HCT116 (cell line): ENCODE measurements at regions not wholly inside any gene's neighbourhood (a gene's known extent, or its start where the extent isn't known, plus 50 kb on each side); places are given as distances from the start of the nearest gene placed in this dataset.

Experiments
- ATAC-seq: fragments of 200-7000 bp; cut with Tn5 transposase; 2 replicates; pipeline ENCODE4 v1.9.1; 2020; ENCODE audit warnings: mild to moderate bottlenecking, moderate library complexity
- BruUV-seq: library from RNA; stranded (reverse); fragments of 400-500 nt; replicated peaks from 2 replicates; lab custom pipeline; 2021; lab: Mats Ljungman, UMichigan
- CTCF ChIA-PET: fragments of 300-600 bp; sonication (Branson Sonifier 250); formaldehyde crosslinking; loops from one replicate; lab custom pipeline; 2021; ENCODE audit warnings: antibody characterized with exemption; lab: Charles Lee
- POLR2A ChIA-PET: fragments of 300-600, 350-600 bp; sonication (Branson Sonifier 250); formaldehyde crosslinking; loops from one replicate; lab custom pipeline; 2021; ENCODE audit warnings: antibody characterized with exemption; lab: Charles Lee
- RAD21 ChIA-PET, 2 experiments: fragments of 300-600 bp; sonication (Branson Sonifier 250); formaldehyde crosslinking; loops; one replicate each; lab custom pipeline; 2023; ENCODE audit warnings: low total read pairs in 2 of 2; ENCODE audit not compliant: uncharacterized antibody in 2 of 2, unreplicated experiment in 2 of 2, low non-redundant PET in 1 of 2; lab: Charles Lee
- DNase-seq: peaks from one replicate; pipeline ENCODE4 v3.0.0-alpha.2; 2010; ENCODE audit warnings: low read depth, low spot score
- H2AFZ ChIP-seq: fragments of 200-600 bp; shearing (Covaris generic), sonication (generic); 2 replicates; pipeline ENCODE4 v1.6.1; 2017; ENCODE audit warnings: low read depth, mixed run types, mixed read lengths, antibody characterized with exemption, low read length; ENCODE audit not compliant: poor library complexity, severe bottlenecking
- H3K27ac ChIP-seq: 2 replicates; pipeline ENCODE4 v1.5.1; 2012; ENCODE audit warnings: low read depth, low read length
- H3K27me3 ChIP-seq: fragments of 200-600 bp; sonication (generic); 2 replicates; pipeline ENCODE4 v1.6.1; 2016; ENCODE audit warnings: mixed run types, low read length, mixed read lengths; ENCODE audit not compliant: insufficient read depth
- H3K36me3 ChIP-seq, 2 experiments: fragments of 200-500 bp in 1 of 2; fragments of 200-600 bp in 1 of 2; sonication (Bioruptor generic) in 1 of 2; sonication (generic) in 1 of 2; 2 replicates each; pipeline versions ENCODE4 v1.5.1 to v1.6.1; 2014 to 2016; ENCODE audit warnings: low read length in 2 of 2, inconsistent platforms in 1 of 2, mixed read lengths in 1 of 2, mixed run types in 1 of 2; ENCODE audit not compliant: insufficient read depth in 2 of 2, control insufficient read depth in 1 of 2
- H3K4me1 ChIP-seq, 2 experiments: fragments of 200-600 bp in 1 of 2; sonication (generic) in 1 of 2; 2 replicates each; pipeline versions ENCODE4 v1.5.1 to v1.6.1; 2012 to 2017; ENCODE audit warnings: low read length in 2 of 2, inconsistent platforms in 1 of 2, mild to moderate bottlenecking in 1 of 2, mixed read lengths in 1 of 2, mixed run types in 1 of 2, moderate library complexity in 1 of 2; ENCODE audit not compliant: insufficient read depth in 2 of 2, control insufficient read depth in 1 of 2
- H3K4me2 ChIP-seq: fragments of 200-600 bp; sonication (generic); 2 replicates; pipeline ENCODE4 v1.6.1; 2017; ENCODE audit warnings: mixed run types, low read length, mixed read lengths
- H3K4me3 ChIP-seq, 2 experiments: fragments of 200-600 bp in 1 of 2; sonication (generic) in 1 of 2; replicated peaks in 1 of 2; 2 replicates each; pipeline ENCODE4 v1.5.1; 2011 to 2016; ENCODE audit warnings: low read length in 2 of 2, control low read depth in 1 of 2, low read depth in 1 of 2, mild to moderate bottlenecking in 1 of 2, mixed read lengths in 1 of 2, mixed run types in 1 of 2
- H3K79me2 ChIP-seq: fragments of 200-600 bp; sonication (generic); 2 replicates; pipeline ENCODE4 v1.6.1; 2017; ENCODE audit warnings: mild to moderate bottlenecking, mixed run types, low read length, moderate library complexity, mixed read lengths; ENCODE audit not compliant: insufficient read depth
- H3K9ac ChIP-seq: fragments of 200-600 bp; sonication (generic); 2 replicates; pipeline ENCODE4 v1.6.1; 2016; ENCODE audit warnings: low read length, mixed read lengths
- H3K9me2 ChIP-seq: fragments of 200-600 bp; sonication (generic), shearing (Covaris generic); 2 replicates; pipeline ENCODE4 v1.6.1; 2017; ENCODE audit warnings: mixed run types, mild to moderate bottlenecking, moderate library complexity; ENCODE audit not compliant: insufficient read depth
- H3K9me3 ChIP-seq, 2 experiments: fragments of 200-500 bp in 1 of 2; fragments of 200-600 bp in 1 of 2; sonication (Bioruptor generic) in 1 of 2; sonication (generic) in 1 of 2; 2 replicates each; pipeline ENCODE4 v1.6.1; 2014 to 2017; ENCODE audit warnings: low read length in 2 of 2, mixed read lengths in 2 of 2, inconsistent platforms in 1 of 2, low read depth in 1 of 2, mild to moderate bottlenecking in 1 of 2, mixed run types in 1 of 2, moderate library complexity in 1 of 2; ENCODE audit not compliant: control insufficient read depth in 1 of 2, insufficient read depth in 1 of 2
- H4K20me1 ChIP-seq: fragments of 200-600 bp; sonication (generic), shearing (Covaris generic); 2 replicates; pipeline ENCODE4 v1.6.1; 2017; ENCODE audit warnings: mixed run types, mild to moderate bottlenecking, moderate library complexity; ENCODE audit not compliant: insufficient read depth
- CEBPB ChIP-seq: IDR thresholded peaks from 2 replicates; pipeline ENCODE4 v1.6.1; 2012; ENCODE audit warnings: low read depth
- SP1 ChIP-seq: IDR thresholded peaks from 2 replicates; pipeline ENCODE4 v1.6.1; 2012; ENCODE audit warnings: low read depth
- intact Hi-C: fragments of 100-400 bp; cut with micrococcal nuclease; formaldehyde crosslinking; loops from 2 replicates; pipeline ENCODE4 v1.10.0; 2022
- TF ChIP-seq, protein P1 (sequence below): IDR thresholded peaks from 2 replicates; pipeline ENCODE4 v1.6.1; 2012; ENCODE audit warnings: low read depth
- TF ChIP-seq, protein P2 (sequence below): IDR thresholded peaks from 2 replicates; pipeline ENCODE4 v1.6.1; 2011; ENCODE audit warnings: mild to moderate bottlenecking, low read length, moderate library complexity; ENCODE audit not compliant: insufficient replicate concordance; ENCODE audit errors: extremely low read depth

DNA sequence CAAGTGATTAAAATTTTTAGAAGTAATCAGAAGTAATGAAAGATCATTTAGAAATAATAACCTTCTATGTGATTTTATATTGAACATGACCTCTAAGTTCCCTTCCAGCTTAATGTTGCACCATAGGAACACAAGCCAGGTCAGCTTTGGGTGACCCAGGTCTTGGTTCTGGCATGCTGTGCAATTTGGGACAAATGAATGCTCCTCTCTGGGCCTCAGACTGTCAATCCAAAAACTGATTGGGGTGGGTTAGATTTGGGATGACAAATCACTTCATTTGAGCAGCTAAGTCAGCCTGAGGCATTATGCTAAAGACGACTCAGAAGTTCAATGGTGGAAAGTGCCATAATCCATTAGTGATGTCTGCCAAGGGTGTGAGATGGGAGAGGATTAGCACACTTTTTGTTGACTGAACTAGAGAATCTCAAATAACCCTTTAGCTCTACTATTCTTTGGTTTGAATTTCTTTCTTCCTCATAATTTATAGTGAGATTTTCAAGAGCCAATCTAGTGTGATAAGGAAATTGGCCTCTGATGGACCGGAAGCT is 60.7 kb upstream of the BOD1 start:
- TF ChIP-seq, protein P1, sequence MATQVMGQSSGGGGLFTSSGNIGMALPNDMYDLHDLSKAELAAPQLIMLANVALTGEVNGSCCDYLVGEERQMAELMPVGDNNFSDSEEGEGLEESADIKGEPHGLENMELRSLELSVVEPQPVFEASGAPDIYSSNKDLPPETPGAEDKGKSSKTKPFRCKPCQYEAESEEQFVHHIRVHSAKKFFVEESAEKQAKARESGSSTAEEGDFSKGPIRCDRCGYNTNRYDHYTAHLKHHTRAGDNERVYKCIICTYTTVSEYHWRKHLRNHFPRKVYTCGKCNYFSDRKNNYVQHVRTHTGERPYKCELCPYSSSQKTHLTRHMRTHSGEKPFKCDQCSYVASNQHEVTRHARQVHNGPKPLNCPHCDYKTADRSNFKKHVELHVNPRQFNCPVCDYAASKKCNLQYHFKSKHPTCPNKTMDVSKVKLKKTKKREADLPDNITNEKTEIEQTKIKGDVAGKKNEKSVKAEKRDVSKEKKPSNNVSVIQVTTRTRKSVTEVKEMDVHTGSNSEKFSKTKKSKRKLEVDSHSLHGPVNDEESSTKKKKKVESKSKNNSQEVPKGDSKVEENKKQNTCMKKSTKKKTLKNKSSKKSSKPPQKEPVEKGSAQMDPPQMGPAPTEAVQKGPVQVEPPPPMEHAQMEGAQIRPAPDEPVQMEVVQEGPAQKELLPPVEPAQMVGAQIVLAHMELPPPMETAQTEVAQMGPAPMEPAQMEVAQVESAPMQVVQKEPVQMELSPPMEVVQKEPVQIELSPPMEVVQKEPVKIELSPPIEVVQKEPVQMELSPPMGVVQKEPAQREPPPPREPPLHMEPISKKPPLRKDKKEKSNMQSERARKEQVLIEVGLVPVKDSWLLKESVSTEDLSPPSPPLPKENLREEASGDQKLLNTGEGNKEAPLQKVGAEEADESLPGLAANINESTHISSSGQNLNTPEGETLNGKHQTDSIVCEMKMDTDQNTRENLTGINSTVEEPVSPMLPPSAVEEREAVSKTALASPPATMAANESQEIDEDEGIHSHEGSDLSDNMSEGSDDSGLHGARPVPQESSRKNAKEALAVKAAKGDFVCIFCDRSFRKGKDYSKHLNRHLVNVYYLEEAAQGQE: no peak
- TF ChIP-seq, protein P2, sequence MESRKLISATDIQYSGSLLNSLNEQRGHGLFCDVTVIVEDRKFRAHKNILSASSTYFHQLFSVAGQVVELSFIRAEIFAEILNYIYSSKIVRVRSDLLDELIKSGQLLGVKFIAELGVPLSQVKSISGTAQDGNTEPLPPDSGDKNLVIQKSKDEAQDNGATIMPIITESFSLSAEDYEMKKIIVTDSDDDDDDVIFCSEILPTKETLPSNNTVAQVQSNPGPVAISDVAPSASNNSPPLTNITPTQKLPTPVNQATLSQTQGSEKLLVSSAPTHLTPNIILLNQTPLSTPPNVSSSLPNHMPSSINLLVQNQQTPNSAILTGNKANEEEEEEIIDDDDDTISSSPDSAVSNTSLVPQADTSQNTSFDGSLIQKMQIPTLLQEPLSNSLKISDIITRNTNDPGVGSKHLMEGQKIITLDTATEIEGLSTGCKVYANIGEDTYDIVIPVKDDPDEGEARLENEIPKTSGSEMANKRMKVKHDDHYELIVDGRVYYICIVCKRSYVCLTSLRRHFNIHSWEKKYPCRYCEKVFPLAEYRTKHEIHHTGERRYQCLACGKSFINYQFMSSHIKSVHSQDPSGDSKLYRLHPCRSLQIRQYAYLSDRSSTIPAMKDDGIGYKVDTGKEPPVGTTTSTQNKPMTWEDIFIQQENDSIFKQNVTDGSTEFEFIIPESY: no peak
- no peak for TF ChIP-seq SP1
- TF ChIP-seq CEBPB: no peak
- no peaks in the 10 kb centered on the region for H3K27me3 ChIP-seq
- no peak overlapping the region for H3K9ac ChIP-seq
- no peak for ATAC-seq
- RAD21 ChIA-PET: interaction anchor here in 1 of 2 experiments (0.6 kb wide), 1 partner anchor 276 kb away, joined by 3 read pairs; no protein-coding TSS in a partner anchor
- no peaks in the 10 kb centered on the region for H3K79me2 ChIP-seq
- no peaks in the 10 kb centered on the region for H3K9me3 ChIP-seq
- no peaks in the 10 kb centered on the region for H4K20me1 ChIP-seq
- H3K9me2 ChIP-seq: no peaks in the 10 kb centered on the region
- H3K4me2 ChIP-seq: no peak overlapping the region
- CTCF ChIA-PET: no interaction called here
- BruUV-seq: no TSS peak
- no peak for DNase-seq
- POLR2A ChIA-PET: no interaction called here
- no peak overlapping the region for H3K27ac ChIP-seq
- intact Hi-C loops: no loop called here
- H3K36me3 ChIP-seq: no peaks in the 10 kb centered on the region
- H2AFZ ChIP-seq: no peak overlapping the region
- no peak overlapping the region for H3K4me3 ChIP-seq
- no peaks in the 10 kb centered on the region for H3K4me1 ChIP-seq
